HCT116 (cell line): ENCODE measurements at regions not wholly inside any gene's neighbourhood (a gene's known extent, or its start where the extent isn't known, plus 50 kb on each side); places are given as distances from the start of the nearest gene placed in this dataset.

Source experiments
- ATAC-seq: fragments of 200-7000 bp; cut with Tn5 transposase; 2 replicates; pipeline ENCODE4 v1.9.1; 2020; ENCODE audit warnings: mild to moderate bottlenecking, moderate library complexity
- BruUV-seq: library from RNA; stranded (reverse); fragments of 400-500 nt; replicated peaks from 2 replicates; lab custom pipeline; 2021; lab: Mats Ljungman, UMichigan
- CTCF ChIA-PET: fragments of 300-600 bp; sonication (Branson Sonifier 250); formaldehyde crosslinking; loops from one replicate; lab custom pipeline; 2021; ENCODE audit warnings: antibody characterized with exemption; lab: Charles Lee
- POLR2A ChIA-PET: fragments of 300-600, 350-600 bp; sonication (Branson Sonifier 250); formaldehyde crosslinking; loops from one replicate; lab custom pipeline; 2021; ENCODE audit warnings: antibody characterized with exemption; lab: Charles Lee
- RAD21 ChIA-PET, 2 experiments: fragments of 300-600 bp; sonication (Branson Sonifier 250); formaldehyde crosslinking; loops; one replicate each; lab custom pipeline; 2023; ENCODE audit warnings: low total read pairs in 2 of 2; ENCODE audit not compliant: uncharacterized antibody in 2 of 2, unreplicated experiment in 2 of 2, low non-redundant PET in 1 of 2; lab: Charles Lee
- DNase-seq: peaks from one replicate; pipeline ENCODE4 v3.0.0-alpha.2; 2010; ENCODE audit warnings: low read depth, low spot score
- H2AFZ ChIP-seq: fragments of 200-600 bp; shearing (Covaris generic), sonication (generic); 2 replicates; pipeline ENCODE4 v1.6.1; 2017; ENCODE audit warnings: low read depth, mixed run types, mixed read lengths, antibody characterized with exemption, low read length; ENCODE audit not compliant: poor library complexity, severe bottlenecking
- H3K27ac ChIP-seq: 2 replicates; pipeline ENCODE4 v1.5.1; 2012; ENCODE audit warnings: low read depth, low read length
- H3K27me3 ChIP-seq: fragments of 200-600 bp; sonication (generic); 2 replicates; pipeline ENCODE4 v1.6.1; 2016; ENCODE audit warnings: mixed run types, low read length, mixed read lengths; ENCODE audit not compliant: insufficient read depth
- H3K36me3 ChIP-seq, 2 experiments: fragments of 200-500 bp in 1 of 2; fragments of 200-600 bp in 1 of 2; sonication (Bioruptor generic) in 1 of 2; sonication (generic) in 1 of 2; 2 replicates each; pipeline versions ENCODE4 v1.5.1 to v1.6.1; 2014 to 2016; ENCODE audit warnings: low read length in 2 of 2, inconsistent platforms in 1 of 2, mixed read lengths in 1 of 2, mixed run types in 1 of 2; ENCODE audit not compliant: insufficient read depth in 2 of 2, control insufficient read depth in 1 of 2
- H3K4me1 ChIP-seq, 2 experiments: fragments of 200-600 bp in 1 of 2; sonication (generic) in 1 of 2; 2 replicates each; pipeline versions ENCODE4 v1.5.1 to v1.6.1; 2012 to 2017; ENCODE audit warnings: low read length in 2 of 2, inconsistent platforms in 1 of 2, mild to moderate bottlenecking in 1 of 2, mixed read lengths in 1 of 2, mixed run types in 1 of 2, moderate library complexity in 1 of 2; ENCODE audit not compliant: insufficient read depth in 2 of 2, control insufficient read depth in 1 of 2
- H3K4me2 ChIP-seq: fragments of 200-600 bp; sonication (generic); 2 replicates; pipeline ENCODE4 v1.6.1; 2017; ENCODE audit warnings: mixed run types, low read length, mixed read lengths
- H3K4me3 ChIP-seq, 2 experiments: fragments of 200-600 bp in 1 of 2; sonication (generic) in 1 of 2; replicated peaks in 1 of 2; 2 replicates each; pipeline ENCODE4 v1.5.1; 2011 to 2016; ENCODE audit warnings: low read length in 2 of 2, control low read depth in 1 of 2, low read depth in 1 of 2, mild to moderate bottlenecking in 1 of 2, mixed read lengths in 1 of 2, mixed run types in 1 of 2
- H3K79me2 ChIP-seq: fragments of 200-600 bp; sonication (generic); 2 replicates; pipeline ENCODE4 v1.6.1; 2017; ENCODE audit warnings: mild to moderate bottlenecking, mixed run types, low read length, moderate library complexity, mixed read lengths; ENCODE audit not compliant: insufficient read depth
- H3K9ac ChIP-seq: fragments of 200-600 bp; sonication (generic); 2 replicates; pipeline ENCODE4 v1.6.1; 2016; ENCODE audit warnings: low read length, mixed read lengths
- H3K9me2 ChIP-seq: fragments of 200-600 bp; sonication (generic), shearing (Covaris generic); 2 replicates; pipeline ENCODE4 v1.6.1; 2017; ENCODE audit warnings: mixed run types, mild to moderate bottlenecking, moderate library complexity; ENCODE audit not compliant: insufficient read depth
- H3K9me3 ChIP-seq, 2 experiments: fragments of 200-500 bp in 1 of 2; fragments of 200-600 bp in 1 of 2; sonication (Bioruptor generic) in 1 of 2; sonication (generic) in 1 of 2; 2 replicates each; pipeline ENCODE4 v1.6.1; 2014 to 2017; ENCODE audit warnings: low read length in 2 of 2, mixed read lengths in 2 of 2, inconsistent platforms in 1 of 2, low read depth in 1 of 2, mild to moderate bottlenecking in 1 of 2, mixed run types in 1 of 2, moderate library complexity in 1 of 2; ENCODE audit not compliant: control insufficient read depth in 1 of 2, insufficient read depth in 1 of 2
- H4K20me1 ChIP-seq: fragments of 200-600 bp; sonication (generic), shearing (Covaris generic); 2 replicates; pipeline ENCODE4 v1.6.1; 2017; ENCODE audit warnings: mixed run types, mild to moderate bottlenecking, moderate library complexity; ENCODE audit not compliant: insufficient read depth
- CEBPB ChIP-seq: IDR thresholded peaks from 2 replicates; pipeline ENCODE4 v1.6.1; 2012; ENCODE audit warnings: low read depth
- CTCF ChIP-seq, 3 experiments: fragments of 200-600 bp in 1 of 3; sonication (generic) in 1 of 3; IDR thresholded peaks in 2 of 3; conservative IDR thresholded peaks in 1 of 3; 2 replicates each; pipeline ENCODE4 v1.5.1; 2012 to 2017; ENCODE audit warnings: low read depth in 2 of 3, low read length in 2 of 3, antibody characterized with exemption in 1 of 3, borderline replicate concordance in 1 of 3, control low read depth in 1 of 3, mild to moderate bottlenecking in 1 of 3, mixed read lengths in 1 of 3, mixed run types in 1 of 3, moderate library complexity in 1 of 3; ENCODE audit not compliant: insufficient read depth in 1 of 3
- EGR1 ChIP-seq: IDR thresholded peaks from 2 replicates; pipeline ENCODE4 v1.6.1; 2012; ENCODE audit warnings: low read depth
- EZH2 ChIP-seq: fragments of 200-600 bp; sonication (generic); IDR thresholded peaks from 2 replicates; pipeline ENCODE4 v1.6.1; 2017; ENCODE audit warnings: antibody characterized with exemption, mixed run types
- JUND ChIP-seq: IDR thresholded peaks from 2 replicates; pipeline ENCODE4 v1.6.1; 2012
- MAX ChIP-seq: IDR thresholded peaks from 2 replicates; pipeline ENCODE4 v1.6.1; 2012
- POLR2A ChIP-seq: IDR thresholded peaks from 2 replicates; pipeline ENCODE4 v1.7.0; 2011; ENCODE audit warnings: borderline replicate concordance; ENCODE audit not compliant: insufficient read depth, insufficient read length; ENCODE audit errors: extremely low read depth
- POLR2AphosphoS5 ChIP-seq: IDR thresholded peaks from 2 replicates; pipeline ENCODE4 v1.6.1; 2011; ENCODE audit warnings: mild to moderate bottlenecking, low read depth, low read length, moderate library complexity
- RAD21 ChIP-seq: IDR thresholded peaks from 2 replicates; pipeline ENCODE4 v1.6.1; 2012; ENCODE audit warnings: low read depth, mild to moderate bottlenecking
- SIN3A ChIP-seq: IDR thresholded peaks from 2 replicates; pipeline ENCODE4 v1.6.1; 2012; ENCODE audit warnings: low read depth
- SP1 ChIP-seq: IDR thresholded peaks from 2 replicates; pipeline ENCODE4 v1.6.1; 2012; ENCODE audit warnings: low read depth
- SRF ChIP-seq: IDR thresholded peaks from 2 replicates; pipeline ENCODE4 v1.6.1; 2012; ENCODE audit warnings: low read depth
- TCF7L2 ChIP-seq: IDR thresholded peaks from 2 replicates; pipeline ENCODE4 v1.7.0; 2011; ENCODE audit warnings: borderline replicate concordance, inconsistent platforms; ENCODE audit not compliant: insufficient read depth, insufficient read length; ENCODE audit errors: extremely low read depth
- YY1 ChIP-seq: IDR thresholded peaks from 2 replicates; pipeline ENCODE4 v1.6.1; 2011; ENCODE audit warnings: low read length, low read depth, moderate library complexity, mild to moderate bottlenecking; ENCODE audit not compliant: insufficient replicate concordance; ENCODE audit errors: extremely low read depth
- ZNF274 ChIP-seq: fragments of 200-500 bp; sonication (Bioruptor generic); IDR thresholded peaks from 2 replicates; pipeline ENCODE4 v1.6.1; 2014; ENCODE audit warnings: mild to moderate bottlenecking, low read depth, low read length, inconsistent platforms
- intact Hi-C: fragments of 100-400 bp; cut with micrococcal nuclease; formaldehyde crosslinking; loops from 2 replicates; pipeline ENCODE4 v1.10.0; 2022
- TF ChIP-seq, protein P1 (sequence below): IDR thresholded peaks from 2 replicates; pipeline ENCODE4 v1.6.1; 2012; ENCODE audit warnings: low read depth

DNA sequence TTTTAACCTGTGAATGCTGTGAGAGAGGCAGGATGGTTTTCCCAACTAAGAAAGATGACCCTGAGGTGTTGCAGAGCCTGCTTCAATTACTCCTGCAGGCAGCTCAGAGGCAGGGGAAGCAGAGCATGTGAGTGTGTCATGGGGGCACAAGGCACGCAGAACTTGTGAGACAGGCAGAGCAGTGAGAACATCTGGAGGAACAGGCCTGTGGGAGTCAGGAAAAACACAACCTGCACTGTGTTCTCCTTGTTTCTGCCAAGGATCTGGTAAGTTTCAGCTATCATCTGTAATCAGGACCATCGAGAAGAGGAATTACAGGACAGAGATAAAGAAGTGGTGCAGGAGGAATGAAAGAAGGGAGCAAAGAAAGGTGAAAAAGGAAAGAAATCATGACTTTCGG, 741.8 kb upstream of the INTU start:
- H3K9me2 ChIP-seq, result no peaks in the 10 kb centered on the region
- H3K36me3 ChIP-seq, result no peaks in the 10 kb centered on the region
- RAD21 ChIA-PET, result no interaction called here
- no peaks in the 10 kb centered on the region for H4K20me1 ChIP-seq
- H3K9me3 ChIP-seq, result no peaks in the 10 kb centered on the region
- no peaks in the 10 kb centered on the region for H3K27me3 ChIP-seq
- POLR2A ChIA-PET, result no interaction called here
- TF ChIP-seq EZH2 (no peak), CEBPB (no peak), ZNF274 (no peak), SIN3A (no peak), EGR1 (no peak), TCF7L2 (no peak), RAD21 (no peak), MAX (no peak), CTCF (IDR thresholded peaks at IDR 0.05 in 2 of 3, conservative IDR thresholded peaks at IDR 0.05 in 1 of 3; ENCODE audit: borderline replicate concordance in 1 of 3, insufficient read depth in 1 of 3, low read depth in 2 of 3, low read length in 2 of 3) (no peak), JUND (no peak), SRF (no peak), POLR2A (no peak), SP1 (no peak), YY1 (no peak), POLR2AphosphoS5 (no peak)
- TF ChIP-seq, protein P1, sequence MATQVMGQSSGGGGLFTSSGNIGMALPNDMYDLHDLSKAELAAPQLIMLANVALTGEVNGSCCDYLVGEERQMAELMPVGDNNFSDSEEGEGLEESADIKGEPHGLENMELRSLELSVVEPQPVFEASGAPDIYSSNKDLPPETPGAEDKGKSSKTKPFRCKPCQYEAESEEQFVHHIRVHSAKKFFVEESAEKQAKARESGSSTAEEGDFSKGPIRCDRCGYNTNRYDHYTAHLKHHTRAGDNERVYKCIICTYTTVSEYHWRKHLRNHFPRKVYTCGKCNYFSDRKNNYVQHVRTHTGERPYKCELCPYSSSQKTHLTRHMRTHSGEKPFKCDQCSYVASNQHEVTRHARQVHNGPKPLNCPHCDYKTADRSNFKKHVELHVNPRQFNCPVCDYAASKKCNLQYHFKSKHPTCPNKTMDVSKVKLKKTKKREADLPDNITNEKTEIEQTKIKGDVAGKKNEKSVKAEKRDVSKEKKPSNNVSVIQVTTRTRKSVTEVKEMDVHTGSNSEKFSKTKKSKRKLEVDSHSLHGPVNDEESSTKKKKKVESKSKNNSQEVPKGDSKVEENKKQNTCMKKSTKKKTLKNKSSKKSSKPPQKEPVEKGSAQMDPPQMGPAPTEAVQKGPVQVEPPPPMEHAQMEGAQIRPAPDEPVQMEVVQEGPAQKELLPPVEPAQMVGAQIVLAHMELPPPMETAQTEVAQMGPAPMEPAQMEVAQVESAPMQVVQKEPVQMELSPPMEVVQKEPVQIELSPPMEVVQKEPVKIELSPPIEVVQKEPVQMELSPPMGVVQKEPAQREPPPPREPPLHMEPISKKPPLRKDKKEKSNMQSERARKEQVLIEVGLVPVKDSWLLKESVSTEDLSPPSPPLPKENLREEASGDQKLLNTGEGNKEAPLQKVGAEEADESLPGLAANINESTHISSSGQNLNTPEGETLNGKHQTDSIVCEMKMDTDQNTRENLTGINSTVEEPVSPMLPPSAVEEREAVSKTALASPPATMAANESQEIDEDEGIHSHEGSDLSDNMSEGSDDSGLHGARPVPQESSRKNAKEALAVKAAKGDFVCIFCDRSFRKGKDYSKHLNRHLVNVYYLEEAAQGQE, result no peak
- TF ChIP-seq, all 23 proteins: peak for 0
- H3K79me2 ChIP-seq, result no peaks in the 10 kb centered on the region
- no peak for ATAC-seq
- CTCF ChIA-PET, result no interaction called here
- no peak for DNase-seq
- BruUV-seq, result no TSS peak
- H2AFZ ChIP-seq, result no peak overlapping the region
- no peak overlapping the region for H3K27ac ChIP-seq
- no peak overlapping the region for H3K9ac ChIP-seq
- no peak overlapping the region for H3K4me3 ChIP-seq
- no peak overlapping the region for H3K4me2 ChIP-seq
- 0 out of 4 replicates have a peak, but pooled peaks cover 0 to 5% of the 10 kb centered on the region in 2 experiments for H3K4me1 ChIP-seq
- intact Hi-C loops, result no loop called here
